GM19467 (cell line): ENCODE measurements at regions not wholly inside any gene's neighbourhood (a gene's known extent, or its start where the extent isn't known, plus 50 kb on each side); places are given as distances from the start of the nearest gene placed in this dataset.
"Not testable (repeated sequence)": the region's sequence is repeated elsewhere in the genome, so short reads cannot be mapped to it uniquely, and the experiment has no call there.

Experiments
- ATAC-seq: cut with Tn5 transposase; IDR thresholded peaks from one replicate; pipeline ENCODE4 v1.9.1; 2021; ENCODE audit warnings: mild to moderate bottlenecking, moderate library complexity; ENCODE audit not compliant: unreplicated experiment

DNA sequence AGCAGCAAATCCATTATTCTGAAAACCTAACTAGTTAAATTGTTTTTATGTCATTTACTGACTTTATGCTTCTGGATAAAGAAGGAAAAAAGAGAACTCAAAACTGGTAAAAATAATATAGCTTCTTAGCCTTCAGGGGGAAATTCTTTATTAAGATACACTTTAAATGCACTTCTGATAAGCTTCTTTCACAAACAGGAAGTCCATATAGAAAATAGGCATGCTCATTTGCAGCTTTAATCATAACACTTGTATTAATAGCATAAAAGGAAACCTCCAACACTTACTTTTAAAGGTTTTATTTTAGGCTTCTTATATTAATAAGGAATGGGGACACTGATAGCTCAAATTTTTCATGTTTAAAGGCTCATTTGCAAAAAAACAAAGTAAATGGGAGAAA lies 538.0 kb upstream of the SLC35B3 start:
- ATAC-seq = no peak

DNA sequence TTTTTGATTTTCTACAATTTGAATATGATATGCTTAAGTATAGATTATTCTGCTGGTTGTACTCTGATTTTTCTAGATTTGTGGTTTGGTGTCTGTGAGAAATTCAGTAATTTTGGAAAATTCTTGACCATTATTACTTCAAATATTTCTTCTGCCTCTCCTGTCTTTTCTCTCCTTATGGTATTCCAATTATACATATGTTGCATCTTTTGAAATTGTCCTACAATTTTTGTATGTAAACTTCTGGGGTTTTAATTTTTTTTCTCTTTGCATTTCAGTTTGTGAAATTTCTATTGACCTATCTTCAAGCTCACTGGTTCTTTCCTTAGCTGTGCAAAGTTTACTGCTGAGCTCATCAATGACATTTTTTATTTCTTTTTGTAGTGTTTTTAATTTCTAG lies 534.4 kb upstream of the SLC35B3 start:
- no peak for ATAC-seq

DNA sequence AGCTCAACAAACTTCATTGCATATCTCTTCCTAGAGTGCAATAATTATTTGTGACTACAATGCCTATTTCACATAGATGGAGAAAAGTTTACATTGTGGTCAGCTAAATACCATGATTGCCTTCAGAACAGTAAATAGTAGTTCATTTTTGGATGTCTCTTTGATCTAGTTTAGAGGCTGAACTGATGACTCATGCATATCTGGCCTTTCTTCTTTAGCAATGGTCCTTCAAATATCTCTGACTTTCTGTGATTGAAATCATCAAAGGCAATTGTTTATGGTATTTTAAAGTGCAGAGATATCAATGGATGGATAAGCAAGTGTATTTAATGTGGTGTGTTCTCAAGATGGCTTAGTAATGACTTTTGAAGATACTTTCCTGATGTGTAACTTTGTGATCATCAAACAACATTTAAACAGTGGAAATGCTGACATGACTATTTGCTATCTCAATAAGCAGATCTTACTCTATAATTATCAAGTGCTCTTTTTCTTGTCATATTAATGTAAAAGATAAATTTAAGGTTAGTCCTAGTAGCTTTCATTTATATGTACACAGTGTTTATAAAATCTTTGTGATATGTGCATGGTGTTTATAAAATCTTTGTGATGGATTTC lies 523.7 kb upstream of the SLC35B3 start:
- no peak for ATAC-seq

DNA sequence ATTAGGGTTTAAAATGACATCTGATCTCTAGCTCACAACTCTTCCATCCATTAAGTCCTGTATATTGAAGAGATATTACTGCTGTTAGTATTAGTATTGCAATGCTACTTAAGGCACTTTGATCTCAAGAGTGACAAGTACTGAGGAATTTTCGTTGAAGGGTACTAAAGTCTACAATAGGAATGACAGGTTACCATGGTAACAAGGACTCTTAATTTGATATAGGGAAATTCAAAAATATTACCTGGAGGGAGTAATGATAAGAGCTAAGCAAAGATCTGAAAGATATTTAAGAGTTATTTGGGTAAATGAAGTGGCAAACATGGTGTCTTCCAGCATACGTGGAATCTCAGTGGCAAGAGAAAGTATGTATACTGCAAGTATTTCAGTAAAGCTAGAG lies 518.0 kb upstream of the SLC35B3 start:
- ATAC-seq = no peak

DNA sequence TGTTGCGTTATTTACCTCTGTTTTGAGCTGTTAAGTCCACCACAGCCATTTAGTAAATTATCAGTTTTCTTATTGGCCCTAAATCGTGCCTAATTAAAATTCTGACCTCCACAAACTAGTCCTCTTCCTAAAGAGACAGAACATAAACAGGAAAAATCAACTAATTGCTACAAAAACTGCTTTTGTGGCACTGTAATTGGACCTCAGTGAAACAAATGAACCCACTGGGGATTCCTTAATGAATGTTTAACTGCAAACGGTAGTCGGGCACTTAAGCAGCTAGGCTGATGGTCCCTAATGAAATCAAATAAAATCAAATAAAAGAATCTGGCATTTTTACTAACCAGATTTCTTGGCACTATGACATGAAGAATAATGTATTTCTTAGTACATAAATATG lies 513.4 kb upstream of the SLC35B3 start:
- ATAC-seq = no peak

DNA sequence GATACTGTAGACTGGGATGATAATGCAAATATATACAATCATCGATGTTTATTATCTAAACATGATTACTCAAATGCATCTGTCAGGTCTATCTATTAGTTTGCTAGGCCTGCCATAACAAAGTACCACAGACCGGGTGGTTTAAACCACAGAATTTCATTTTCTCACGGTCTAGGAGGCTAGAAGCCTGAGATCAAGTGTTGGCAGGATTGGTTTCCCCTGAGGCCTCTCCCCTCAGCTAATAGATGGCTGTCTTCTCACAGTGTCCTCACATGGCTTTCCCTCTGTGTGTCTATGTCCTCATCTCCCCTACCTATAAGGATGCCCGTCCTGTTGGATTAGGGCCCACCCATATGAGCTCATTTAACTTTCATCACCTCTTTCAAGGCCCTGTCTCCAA lies 512.6 kb upstream of the SLC35B3 start:
- no peak for ATAC-seq

DNA sequence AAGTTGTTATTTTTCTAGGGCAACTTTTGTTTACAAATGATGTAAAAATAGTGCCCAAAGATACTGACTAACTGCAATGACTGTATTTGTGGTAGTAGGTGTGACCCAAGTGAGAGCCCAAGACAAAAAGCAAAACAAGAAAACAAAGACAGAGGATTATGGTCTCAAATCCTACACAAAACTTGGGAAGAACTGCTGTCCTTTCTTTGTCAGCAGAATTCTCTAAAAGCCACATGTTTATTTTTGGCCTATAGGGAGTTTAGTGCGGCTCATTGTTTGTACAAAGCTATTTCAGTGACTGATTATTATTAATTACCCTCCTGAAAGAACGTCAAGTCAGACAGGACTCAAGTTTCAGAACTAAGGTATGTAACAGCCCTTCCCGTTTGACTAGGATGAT lies 509.2 kb upstream of the SLC35B3 start:
- ATAC-seq = no peak

DNA sequence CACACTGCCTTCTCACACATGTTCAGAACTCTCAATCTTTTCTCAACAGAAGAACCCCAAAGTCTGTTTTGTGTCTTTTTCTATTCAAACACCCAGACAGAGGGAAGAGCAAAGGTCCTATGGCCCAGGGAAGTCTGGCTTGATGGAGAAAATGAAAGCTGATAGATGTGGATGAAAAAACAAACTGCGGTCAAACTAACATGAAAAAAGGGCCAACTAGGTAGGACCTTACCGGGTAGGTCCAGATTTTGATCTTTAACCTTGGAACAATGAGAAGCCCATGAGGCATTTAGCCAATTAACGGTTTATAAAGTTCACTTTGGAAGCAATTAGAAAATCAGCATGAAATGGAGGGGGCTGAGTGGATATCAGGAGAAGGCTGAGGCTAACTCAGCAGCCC lies 507.7 kb upstream of the SLC35B3 start:
- ATAC-seq = no peak

DNA sequence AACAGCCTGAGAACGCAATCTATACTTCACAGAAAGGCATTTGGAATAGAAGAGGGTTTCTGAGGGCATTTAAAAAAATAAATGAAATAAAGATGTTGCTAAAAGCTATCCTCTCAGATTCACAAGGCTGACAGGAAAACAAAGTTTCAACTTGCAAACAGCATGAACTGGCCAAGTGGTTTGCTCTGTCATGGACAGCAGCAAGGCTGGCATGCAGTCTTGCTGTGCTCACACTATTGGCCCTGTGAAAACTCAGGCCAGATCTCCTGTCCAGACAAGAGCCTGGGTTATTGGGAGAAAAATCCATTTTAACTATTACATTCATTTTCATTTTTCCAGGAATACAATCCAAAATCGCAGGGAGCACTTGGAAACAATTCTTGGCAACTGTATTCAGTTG lies 506.2 kb upstream of the SLC35B3 start:
- no peak for ATAC-seq

DNA sequence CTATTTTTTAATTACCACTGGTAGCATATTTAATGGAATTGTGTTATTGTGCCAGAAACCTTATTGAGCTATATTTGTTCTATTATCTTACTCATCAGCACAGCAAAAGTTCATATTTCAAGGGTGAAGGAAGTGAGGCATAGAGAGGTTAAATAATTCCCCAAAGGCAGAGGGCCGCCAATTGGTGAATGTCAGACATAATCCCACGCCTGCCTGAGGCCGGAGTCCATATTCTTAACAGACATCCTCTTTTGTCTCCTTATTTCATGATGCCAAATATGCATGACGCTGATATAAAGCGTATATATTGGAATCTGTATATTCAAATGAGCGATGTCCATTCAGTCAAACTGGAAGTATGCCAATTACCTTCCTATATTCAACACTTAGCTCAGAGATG lies 505.0 kb upstream of the SLC35B3 start:
- no peak for ATAC-seq

DNA sequence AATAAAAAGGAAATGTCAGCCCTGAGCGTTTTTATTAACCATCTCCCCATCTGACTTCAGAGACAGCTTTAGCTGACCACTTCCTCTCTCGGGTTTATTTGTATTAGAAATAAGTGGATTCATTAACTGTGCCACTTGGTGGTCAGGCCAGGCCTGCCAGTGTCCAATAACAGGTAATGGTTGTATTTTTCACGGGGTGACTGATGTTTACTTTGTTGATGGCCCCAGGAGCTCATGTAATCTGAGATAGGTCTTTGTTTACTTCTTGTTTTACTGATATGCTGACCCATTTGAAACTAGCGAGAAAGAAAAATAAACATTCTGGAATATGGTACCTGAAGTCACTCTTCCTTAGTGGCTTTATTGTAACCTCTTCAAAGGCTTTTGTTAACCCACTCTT lies 504.3 kb upstream of the SLC35B3 start:
- no peak for ATAC-seq

DNA sequence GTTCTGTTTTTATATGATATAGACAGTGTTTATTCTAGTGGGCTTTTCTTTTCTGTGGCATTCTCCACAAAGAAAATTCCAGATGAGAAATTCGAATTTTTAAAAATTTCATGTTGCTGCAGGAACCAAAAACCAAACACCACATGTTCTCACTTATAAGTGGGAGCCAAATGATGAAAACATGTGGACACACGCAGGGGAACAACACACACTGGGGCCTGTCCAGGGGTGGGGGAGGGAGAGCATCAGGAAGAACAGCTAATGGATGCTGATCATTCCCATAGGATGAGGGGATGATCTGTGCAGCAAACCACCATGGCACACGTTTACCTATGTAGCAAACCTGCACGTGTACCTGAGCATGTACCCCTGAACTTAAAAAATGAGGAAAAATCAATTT lies 499.0 kb upstream of the SLC35B3 start:
- no peak for ATAC-seq

DNA sequence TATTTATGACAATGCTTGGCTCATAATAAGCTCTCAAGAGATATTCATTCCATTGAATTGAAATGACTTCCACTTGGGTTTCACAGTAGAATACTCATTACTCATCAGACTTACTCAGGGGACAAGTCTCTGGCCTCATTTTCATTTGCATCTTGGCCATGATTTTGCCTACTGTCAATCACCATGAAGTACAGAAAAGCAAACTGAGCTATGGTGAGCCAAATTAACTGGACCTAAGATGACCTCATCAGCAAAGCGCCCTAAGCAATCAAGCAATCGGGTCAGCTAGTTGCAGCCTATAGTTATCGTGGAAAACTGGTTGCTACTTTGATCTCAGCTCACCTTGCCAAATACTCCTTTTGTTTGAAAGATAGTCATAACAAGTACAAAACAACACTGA lies 494.7 kb upstream of the SLC35B3 start:
- ATAC-seq = no peak

DNA sequence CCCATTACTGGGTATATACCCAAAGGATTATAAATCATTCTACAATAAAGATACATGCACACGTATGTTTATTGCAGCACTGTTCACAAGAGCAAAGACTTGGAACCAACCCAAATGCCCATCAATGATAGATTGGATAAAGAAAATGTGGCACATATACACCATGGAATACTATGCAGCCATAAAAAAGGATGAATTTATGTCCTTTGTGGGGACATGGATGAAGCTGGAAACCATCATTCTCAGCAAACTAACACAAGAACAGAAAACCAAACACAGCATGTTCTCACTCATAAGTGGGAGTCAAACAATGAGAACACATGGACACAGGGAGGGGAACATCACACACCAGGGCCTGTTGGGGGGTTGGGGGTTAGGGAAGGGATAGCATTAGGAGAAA lies 484.9 kb upstream of the SLC35B3 start:
- not testable (repeated sequence) for ATAC-seq

DNA sequence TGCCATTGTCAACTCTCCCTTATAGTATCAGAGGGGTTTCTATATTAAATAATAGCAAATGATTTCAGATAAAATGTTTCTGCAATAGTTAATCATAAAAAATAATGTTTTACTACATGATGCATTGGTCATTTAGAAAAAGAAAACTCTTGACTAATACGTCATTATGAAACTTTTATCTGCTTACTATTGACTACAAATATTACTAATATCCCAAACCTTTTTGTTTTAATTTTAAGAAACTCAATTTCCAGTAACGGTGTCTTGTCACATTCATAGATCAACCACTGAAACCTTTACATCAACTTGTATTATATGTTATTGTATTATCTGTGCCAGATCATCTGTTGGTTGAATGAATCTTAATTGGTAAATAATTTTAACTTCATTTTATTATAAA lies 482.9 kb upstream of the SLC35B3 start:
- ATAC-seq = no peak

DNA sequence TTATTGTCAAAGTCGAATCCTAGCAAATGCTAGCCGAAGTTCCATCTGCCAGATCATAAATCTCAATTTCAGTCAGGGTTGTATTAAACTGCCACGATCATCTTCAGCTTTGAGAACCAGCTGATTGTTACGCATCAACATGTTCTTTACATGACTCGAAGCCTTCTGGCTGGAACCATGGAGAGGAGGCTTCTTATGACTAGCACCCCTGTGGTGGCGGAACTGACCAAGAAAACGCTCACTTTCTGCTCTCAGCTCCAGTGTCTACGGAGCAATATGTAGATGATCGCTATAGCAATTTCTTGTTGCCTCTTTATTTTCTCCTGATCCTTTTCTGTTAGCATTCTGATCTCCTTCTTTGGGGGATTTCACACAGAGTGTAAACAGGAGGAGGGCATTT lies 479.4 kb upstream of the SLC35B3 start:
- no peak for ATAC-seq

DNA sequence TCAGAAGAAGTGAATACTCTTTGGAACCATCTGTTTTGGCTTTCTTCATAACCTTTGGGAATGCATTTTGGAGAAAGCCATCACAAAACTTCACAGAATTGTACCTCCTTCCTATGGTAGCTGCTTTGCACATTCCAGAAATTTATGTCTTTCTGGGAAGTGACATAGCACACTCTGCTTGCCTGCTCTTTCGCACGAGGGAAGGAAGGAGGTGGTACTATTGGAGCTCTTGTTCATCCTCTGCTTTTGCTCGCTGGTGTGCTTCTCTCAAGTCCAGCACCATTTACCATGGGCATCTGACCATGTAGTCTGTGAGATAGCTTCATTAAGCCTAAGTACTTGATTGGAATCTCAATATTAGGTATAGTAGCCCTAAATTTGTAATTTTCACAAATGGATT lies 473.3 kb upstream of the SLC35B3 start:
- no peak for ATAC-seq

DNA sequence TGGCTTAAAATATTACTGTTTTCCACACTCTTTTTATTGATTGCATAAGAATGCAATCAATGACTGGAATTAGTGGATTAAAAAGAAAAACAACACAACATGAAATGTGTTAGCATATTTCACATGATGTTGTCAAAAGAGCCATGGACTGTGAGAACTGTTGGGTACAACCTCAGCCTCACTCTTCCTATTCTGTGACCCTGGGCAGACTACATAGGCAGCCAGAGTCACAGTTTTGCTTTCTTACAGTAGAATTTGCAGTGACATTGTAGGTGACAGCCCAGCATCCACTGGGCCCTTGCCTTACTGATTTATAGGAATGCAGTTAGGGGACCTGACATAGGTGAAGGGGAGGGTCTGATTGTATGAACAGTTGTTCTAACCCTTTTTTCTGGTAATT lies 471.4 kb upstream of the SLC35B3 start:
- ATAC-seq = no peak

DNA sequence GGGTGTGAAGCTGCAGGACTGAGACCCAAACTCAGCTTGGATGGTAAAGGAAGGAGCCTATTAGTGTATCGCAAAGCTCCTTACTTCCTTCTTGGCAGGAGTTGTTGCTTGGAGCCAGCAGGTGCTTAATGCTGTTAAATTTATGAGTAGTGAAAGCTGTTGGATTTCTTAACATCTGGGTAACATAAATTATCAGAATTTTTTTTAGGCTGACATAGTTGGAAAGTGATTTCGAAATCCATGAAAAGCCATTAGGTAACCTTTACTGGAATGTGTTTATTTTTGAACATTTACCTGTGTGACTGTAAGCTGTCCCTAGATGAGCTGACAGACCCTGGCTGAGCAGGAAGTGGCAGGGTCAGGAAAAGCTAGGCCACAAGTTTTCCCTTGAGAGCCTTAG lies 470.4 kb upstream of the SLC35B3 start:
- ATAC-seq = no peak

DNA sequence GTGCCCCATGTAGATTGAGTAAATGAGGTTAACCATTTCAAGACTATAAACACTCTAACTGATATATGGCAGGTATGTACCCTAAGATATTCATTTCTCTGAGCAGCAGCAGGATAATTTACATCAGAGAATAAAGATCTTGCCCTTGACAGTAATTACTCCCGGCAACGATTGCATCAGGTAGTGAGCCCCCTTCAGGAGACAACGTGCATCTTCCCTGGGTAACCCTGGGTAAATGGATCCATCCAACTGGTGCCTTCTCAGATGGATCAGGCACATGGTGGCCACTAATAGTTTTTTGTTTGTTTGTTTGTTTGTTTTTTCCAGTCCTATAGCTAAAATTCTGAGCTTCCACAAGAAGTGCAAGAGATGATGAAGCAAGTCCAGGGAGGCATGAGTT lies 469.4 kb upstream of the SLC35B3 start:
- ATAC-seq = no peak

DNA sequence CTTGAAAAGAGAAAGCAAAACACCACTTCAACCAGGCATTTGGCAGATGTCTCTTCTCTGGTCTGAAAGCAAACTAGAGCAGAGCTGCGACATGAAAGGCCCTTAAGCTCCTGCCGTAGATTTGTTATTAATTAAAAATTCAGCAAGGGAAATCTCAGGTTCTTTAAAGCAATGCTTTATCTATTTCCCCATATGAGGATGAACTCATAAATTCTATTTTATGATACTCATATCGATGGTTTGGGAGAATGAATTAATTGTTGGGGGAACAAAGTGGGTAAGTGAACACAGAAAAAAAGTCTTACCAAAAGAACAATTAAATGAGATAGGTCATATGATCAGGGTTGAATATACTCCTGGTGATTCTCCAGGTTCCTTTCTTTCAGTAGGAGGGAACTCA lies 464.7 kb upstream of the SLC35B3 start:
- ATAC-seq = no peak

DNA sequence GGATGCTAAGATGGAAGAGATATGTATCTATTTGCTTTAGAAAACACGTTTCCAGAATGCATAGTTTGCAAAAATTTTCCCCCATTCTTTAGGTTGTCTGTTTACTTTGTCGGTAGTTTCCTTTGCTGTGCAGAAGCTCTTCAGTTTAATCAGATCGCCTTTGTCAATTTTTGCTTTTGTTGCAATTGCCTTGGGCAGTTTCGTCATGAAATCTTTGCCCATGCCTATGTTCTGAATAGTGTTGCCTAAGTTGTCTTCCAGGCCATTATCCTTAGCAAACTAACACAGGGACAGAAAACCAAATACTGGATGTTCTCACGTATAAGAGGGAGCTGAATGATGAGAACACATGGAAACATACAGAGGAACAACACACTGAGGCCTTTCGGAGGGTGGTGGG lies 454.2 kb upstream of the SLC35B3 start:
- ATAC-seq = no peak

DNA sequence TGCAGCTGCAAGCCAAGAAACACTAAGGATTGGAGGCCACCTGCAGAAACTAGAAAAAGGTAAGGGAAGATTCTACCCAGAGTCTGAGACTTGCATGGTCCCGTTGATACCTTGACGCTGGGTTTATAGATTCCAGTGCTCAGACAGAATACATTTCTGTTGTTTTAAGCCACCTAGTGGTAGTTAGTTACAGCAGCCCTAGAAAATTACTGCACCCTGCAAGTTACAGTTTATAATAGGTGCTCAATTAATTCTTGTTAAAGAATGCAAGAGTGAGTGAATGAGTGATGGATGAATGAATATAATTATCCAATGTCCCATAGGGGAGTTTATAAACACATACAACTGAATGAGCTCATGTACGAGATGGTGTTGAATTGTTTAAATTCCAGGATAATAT lies 453.1 kb upstream of the SLC35B3 start:
- no peak for ATAC-seq

DNA sequence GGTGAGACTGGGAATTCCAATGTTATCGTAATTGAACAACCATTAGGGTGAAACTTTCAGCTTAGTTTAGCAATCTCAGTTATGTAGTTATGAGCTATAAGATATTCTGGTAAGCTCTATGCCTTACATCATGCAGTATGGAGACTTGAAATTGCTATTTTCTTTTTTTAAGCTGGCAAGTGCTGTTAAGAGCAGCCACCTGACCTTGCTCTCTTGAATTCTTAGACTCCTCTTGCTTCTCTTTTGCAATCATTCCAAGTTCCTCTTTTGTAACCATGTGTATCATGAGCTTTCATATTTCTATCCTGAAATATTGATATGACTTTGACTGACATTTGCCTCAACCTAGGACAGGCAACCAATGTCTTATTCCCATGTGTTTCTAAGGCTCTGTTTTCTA lies 446.3 kb upstream of the SLC35B3 start:
- no peak for ATAC-seq
